Retinal pigment epithelial cell (primary cell): ENCODE measurements at regions not wholly inside any gene's neighbourhood (a gene's known extent, or its start where the extent isn't known, plus 50 kb on each side); places are given as distances from the start of the nearest gene placed in this dataset.

Source experiments
- DNase-seq: peaks from one replicate; pipeline ENCODE4 v3.0.0-alpha.2; 2010; ENCODE audit warnings: low read depth
- H3K4me3 ChIP-seq: 2 replicates; pipeline ENCODE4 v1.5.1; 2011; ENCODE audit warnings: mild to moderate bottlenecking, low read length, control low read depth, moderate library complexity
- CTCF ChIP-seq: conservative IDR thresholded peaks from 2 replicates; pipeline ENCODE4 v1.5.1; 2011; ENCODE audit warnings: low read depth, low read length, control low read depth, inconsistent platforms

GRCh38 chr2:45329045-45329677 is 281.9 kb downstream of the SRBD1 start:
- TF ChIP-seq CTCF, result peak; percentile 28
- no peak overlapping the region for H3K4me3 ChIP-seq
- DNase-seq, result peak; percentile 19

- H3K4me3 ChIP-seq, result no peak overlapping the region
- TF ChIP-seq CTCF, result no peak
- no peak for DNase-seq
Observed at GRCh38 chr2:45328264-45328870, 282.7 kb downstream of the SRBD1 start.

- no peak overlapping the region for H3K4me3 ChIP-seq
- no peak for TF ChIP-seq CTCF
- DNase-seq, result no peak
Observed at GRCh38 chr2:45323344-45323743, 287.7 kb downstream of the SRBD1 start.

GRCh38 chr2:45320956-45321355 is 290.1 kb downstream of the SRBD1 start:
- DNase-seq, result no peak
- no peak for TF ChIP-seq CTCF
- no peak overlapping the region for H3K4me3 ChIP-seq

- H3K4me3 ChIP-seq, result no peak overlapping the region
- no peak for TF ChIP-seq CTCF
- DNase-seq, result no peak
Observed at GRCh38 chr2:45319683-45320455, 291.2 kb downstream of the SRBD1 start.

- DNase-seq, result no peak
- H3K4me3 ChIP-seq, result no peak overlapping the region
- no peak for TF ChIP-seq CTCF
Observed at GRCh38 chr2:45318686-45319085, 292.4 kb downstream of the SRBD1 start.
